ENCODE measurements at regions not wholly inside any gene's neighbourhood (a gene's known extent, or its start where the extent isn't known, plus 50 kb on each side); places are given as distances from the start of the nearest gene placed in this dataset.
A peak's percentile ranks its signal among the peaks of the same experiment; 100 is the strongest.

DNA sequence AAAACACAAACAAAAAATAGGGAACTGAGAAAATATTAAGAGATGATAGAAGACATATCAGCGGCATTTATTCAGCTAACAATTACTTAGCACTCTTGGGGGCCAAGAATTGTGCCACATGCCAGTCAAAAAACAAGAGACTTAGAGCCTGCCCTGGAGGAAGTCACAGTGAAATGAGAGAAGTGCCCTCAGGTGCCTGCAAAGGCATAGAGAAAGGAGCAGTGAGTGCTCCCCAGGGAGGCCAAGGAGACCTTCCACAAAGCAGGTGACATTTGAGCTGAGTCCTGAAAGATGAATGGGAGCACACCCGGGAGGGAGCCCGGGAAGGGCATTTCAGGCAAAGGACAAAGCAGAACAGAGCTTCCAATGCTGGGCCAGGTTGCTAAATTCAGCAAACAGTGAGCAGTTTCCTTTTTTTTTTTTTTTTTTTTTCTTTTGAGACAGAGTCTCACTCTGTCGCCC is 184.7 kb upstream of the JARID2 start:
- H3K27me3 Mint-ChIP-seq, result peaks cover 10% of the 10 kb centered on the region
- H3K4me3 Mint-ChIP-seq (ENCODE audit: low read depth), result no peak overlapping the region
- H3K27ac Mint-ChIP-seq, result no peak overlapping the region
- H3K36me3 Mint-ChIP-seq (ENCODE audit: insufficient read depth), result no peaks in the 10 kb centered on the region
- DNase-seq (ENCODE audit: low spot score, unreplicated experiment), result no peak
- H3K4me1 Mint-ChIP-seq (ENCODE audit: low read depth), result peaks cover 16% of the 10 kb centered on the region
- H3K9me3 Mint-ChIP-seq (ENCODE audit: low read depth), result no peaks in the 10 kb centered on the region
- TF ChIP-seq, protein P1, sequence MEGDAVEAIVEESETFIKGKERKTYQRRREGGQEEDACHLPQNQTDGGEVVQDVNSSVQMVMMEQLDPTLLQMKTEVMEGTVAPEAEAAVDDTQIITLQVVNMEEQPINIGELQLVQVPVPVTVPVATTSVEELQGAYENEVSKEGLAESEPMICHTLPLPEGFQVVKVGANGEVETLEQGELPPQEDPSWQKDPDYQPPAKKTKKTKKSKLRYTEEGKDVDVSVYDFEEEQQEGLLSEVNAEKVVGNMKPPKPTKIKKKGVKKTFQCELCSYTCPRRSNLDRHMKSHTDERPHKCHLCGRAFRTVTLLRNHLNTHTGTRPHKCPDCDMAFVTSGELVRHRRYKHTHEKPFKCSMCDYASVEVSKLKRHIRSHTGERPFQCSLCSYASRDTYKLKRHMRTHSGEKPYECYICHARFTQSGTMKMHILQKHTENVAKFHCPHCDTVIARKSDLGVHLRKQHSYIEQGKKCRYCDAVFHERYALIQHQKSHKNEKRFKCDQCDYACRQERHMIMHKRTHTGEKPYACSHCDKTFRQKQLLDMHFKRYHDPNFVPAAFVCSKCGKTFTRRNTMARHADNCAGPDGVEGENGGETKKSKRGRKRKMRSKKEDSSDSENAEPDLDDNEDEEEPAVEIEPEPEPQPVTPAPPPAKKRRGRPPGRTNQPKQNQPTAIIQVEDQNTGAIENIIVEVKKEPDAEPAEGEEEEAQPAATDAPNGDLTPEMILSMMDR (IDR thresholded peaks at IDR 0.05; ENCODE audit: unreplicated experiment), result no peak

GRCh38 chr6:15061908-15062515 is 183.9 kb upstream of the JARID2 start:
- Mint-ChIP-seq H3K27ac (peak overlapping the region; percentile 28), H3K4me1 (ENCODE audit: low read depth) (peaks cover 19% of the 10 kb centered on the region), H3K36me3 (ENCODE audit: insufficient read depth) (no peaks in the 10 kb centered on the region), H3K4me3 (ENCODE audit: low read depth) (no peak overlapping the region), H3K27me3 (peaks cover 10% of the 10 kb centered on the region), H3K9me3 (ENCODE audit: low read depth) (no peaks in the 10 kb centered on the region)
- no peak for DNase-seq (ENCODE audit: low spot score, unreplicated experiment)
- TF ChIP-seq, protein P1 (IDR thresholded peaks at IDR 0.05; ENCODE audit: unreplicated experiment), result no peak

DNA sequence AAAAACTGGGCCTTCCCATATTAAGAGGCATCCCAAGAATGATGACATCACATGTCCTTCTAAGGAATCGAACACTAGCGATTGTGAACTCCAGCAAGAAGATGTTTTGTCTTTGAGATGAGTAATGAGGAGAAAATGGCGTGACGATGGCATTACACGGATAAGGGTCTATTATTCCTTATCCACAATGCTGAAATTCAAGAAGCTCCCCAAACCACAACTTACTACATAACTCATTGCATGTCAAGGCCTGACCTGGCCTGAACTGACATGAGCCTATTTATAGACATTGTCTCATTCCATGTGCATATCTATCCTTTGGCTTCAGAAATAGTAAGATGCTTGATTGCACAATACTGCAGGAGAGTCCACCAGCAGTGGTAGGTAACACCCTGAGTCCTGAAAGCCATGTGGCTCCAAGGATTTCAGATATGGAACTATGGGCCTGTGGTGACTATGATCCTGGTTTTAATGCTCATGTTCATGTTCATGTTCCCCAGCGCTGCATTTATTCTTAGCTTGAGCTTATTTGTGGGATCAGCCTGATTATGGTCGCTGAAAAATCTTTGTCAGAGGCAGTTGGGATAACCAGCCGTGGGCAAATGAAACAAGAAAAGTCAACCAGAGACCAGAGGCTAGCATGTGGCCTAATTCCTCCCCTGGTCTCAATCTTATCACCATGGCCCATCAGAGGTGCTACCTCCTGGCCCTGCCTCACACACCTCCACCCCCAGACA is 183.2 kb upstream of the JARID2 start:
- no peak overlapping the region for H3K27ac Mint-ChIP-seq
- no peak for DNase-seq (ENCODE audit: low spot score, unreplicated experiment)
- no peak overlapping the region for H3K4me3 Mint-ChIP-seq (ENCODE audit: low read depth)
- no peaks in the 10 kb centered on the region for H3K36me3 Mint-ChIP-seq (ENCODE audit: insufficient read depth)
- no peaks in the 10 kb centered on the region for H3K9me3 Mint-ChIP-seq (ENCODE audit: low read depth)
- TF ChIP-seq, protein P1 (IDR thresholded peaks at IDR 0.05; ENCODE audit: unreplicated experiment), result no peak
- H3K27me3 Mint-ChIP-seq, result peaks cover 10% of the 10 kb centered on the region
- peaks cover 19% of the 10 kb centered on the region for H3K4me1 Mint-ChIP-seq (ENCODE audit: low read depth)

DNA sequence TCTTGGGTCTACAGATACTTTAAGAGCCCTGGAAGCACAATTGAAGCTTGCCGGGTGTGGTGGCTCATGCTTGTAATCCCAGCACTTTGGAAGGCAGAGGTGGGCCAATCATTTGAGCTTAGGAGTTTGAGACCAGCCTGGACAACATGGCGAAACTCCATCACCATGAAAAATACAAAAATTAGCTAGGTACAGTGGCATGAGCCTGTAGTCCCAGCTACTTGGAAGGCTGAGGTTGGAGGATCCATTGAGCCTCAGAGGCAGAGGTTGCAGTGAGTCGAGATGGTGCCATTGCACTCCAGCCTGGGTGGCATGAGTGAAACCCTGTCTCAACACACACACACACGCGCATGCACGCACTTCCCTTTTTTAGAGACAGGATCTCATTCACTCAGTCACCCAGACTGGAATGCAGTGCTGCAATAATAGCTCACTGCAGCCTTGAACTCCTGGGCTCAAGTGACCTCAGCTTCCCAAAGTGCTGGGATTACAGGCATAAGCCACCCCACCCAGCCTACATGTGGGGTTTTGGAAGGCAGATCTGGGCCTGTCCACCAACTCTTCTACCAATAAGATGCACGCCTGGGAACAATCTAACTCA is 182.5 kb upstream of the JARID2 start:
- Mint-ChIP-seq H3K36me3 (ENCODE audit: insufficient read depth) (no peaks in the 10 kb centered on the region), H3K4me1 (ENCODE audit: low read depth) (peaks cover 19% of the 10 kb centered on the region), H3K27ac (peak overlapping the region; percentile 16), H3K9me3 (ENCODE audit: low read depth) (no peaks in the 10 kb centered on the region), H3K27me3 (peaks cover 10% of the 10 kb centered on the region), H3K4me3 (ENCODE audit: low read depth) (no peak overlapping the region)
- TF ChIP-seq, protein P1 (IDR thresholded peaks at IDR 0.05; ENCODE audit: unreplicated experiment), result no peak
- DNase-seq (ENCODE audit: low spot score, unreplicated experiment), result no peak

- Mint-ChIP-seq H3K36me3 (ENCODE audit: insufficient read depth) (no peaks in the 10 kb centered on the region), H3K9me3 (ENCODE audit: low read depth) (no peaks in the 10 kb centered on the region), H3K4me3 (ENCODE audit: low read depth) (no peak overlapping the region), H3K27me3 (peaks cover 17% of the 10 kb centered on the region), H3K4me1 (ENCODE audit: low read depth) (peaks cover 19% of the 10 kb centered on the region), H3K27ac (peak overlapping the region; percentile 85)
- DNase-seq (ENCODE audit: low spot score, unreplicated experiment), result no peak
- TF ChIP-seq, protein P1 (IDR thresholded peaks at IDR 0.05; ENCODE audit: unreplicated experiment), result no peak
Measured at GRCh38 chr6:15065261-15065989, 180.4 kb upstream of the JARID2 start.

Measured in progenitor cell of endocrine pancreas (in vitro differentiated cells).